ENCODE measurements at regions not wholly inside any gene's neighbourhood (a gene's known extent, or its start where the extent isn't known, plus 50 kb on each side); places are given as distances from the start of the nearest gene placed in this dataset.

- no peak for TF ChIP-seq POLR2A (IDR thresholded peaks at IDR 0.05)
- no peak for TF ChIP-seq CTCF (IDR thresholded peaks at IDR 0.05)
- 59% methylated on average over 5 of the region's 12 CpGs for WGBS (ENCODE audit: insufficient coverage, low coverage, low lambda C conversion rate, missing lambda C conversion rate)
- H3K27ac ChIP-seq = no peak overlapping the region
- intact Hi-C loops (cut with DNase I) = no loop called here
- ATAC-seq (no peak), DNase-seq (no peak)
- no peak overlapping the region for H3K4me3 ChIP-seq
- no peaks in the 10 kb centered on the region for H3K27me3 ChIP-seq
- H3K36me3 ChIP-seq = no peaks in the 10 kb centered on the region
- H3K9me3 ChIP-seq = no peaks in the 10 kb centered on the region
- H3K4me1 ChIP-seq = no peaks in the 10 kb centered on the region
These were observed 207.0 kb downstream of the TBXT start for GRCh38 chr6:165960695-165961094.

- Histone ChIP-seq H3K9me3 (no peaks in the 10 kb centered on the region), H3K36me3 (no peaks in the 10 kb centered on the region), H3K27ac (no peak overlapping the region), H3K4me3 (no peak overlapping the region), H3K27me3 (no peaks in the 10 kb centered on the region), H3K4me1 (no peaks in the 10 kb centered on the region)
- 59% methylated on average over 3 of the region's 5 CpGs for WGBS (ENCODE audit: insufficient coverage, low coverage, low lambda C conversion rate, missing lambda C conversion rate)
- no peak for ATAC-seq
- no peak for TF ChIP-seq POLR2A (IDR thresholded peaks at IDR 0.05)
- TF ChIP-seq CTCF (IDR thresholded peaks at IDR 0.05) = no peak
- DNase-seq = no peak
- intact Hi-C loops (cut with DNase I) = no loop called here
These were observed 208.0 kb downstream of the TBXT start for GRCh38 chr6:165959627-165960026.

GRCh38 chr6:165956874-165957273 lies 210.8 kb downstream of the TBXT start:
- Histone ChIP-seq H3K4me1 (no peaks in the 10 kb centered on the region), H3K27ac (no peak overlapping the region), H3K9me3 (no peaks in the 10 kb centered on the region), H3K27me3 (no peaks in the 10 kb centered on the region), H3K4me3 (no peak overlapping the region), H3K36me3 (no peaks in the 10 kb centered on the region)
- no peak for TF ChIP-seq POLR2A (IDR thresholded peaks at IDR 0.05)
- TF ChIP-seq CTCF (IDR thresholded peaks at IDR 0.05) = no peak
- intact Hi-C loops (cut with DNase I) = no loop called here
- DNase-seq = no peak
- no peak for ATAC-seq
- WGBS (ENCODE audit: insufficient coverage, low coverage, low lambda C conversion rate, missing lambda C conversion rate) = 33% methylated on average over 1 of the region's 1 CpG

- WGBS (ENCODE audit: insufficient coverage, low coverage, low lambda C conversion rate, missing lambda C conversion rate) = 42% methylated on average over 7 of the region's 7 CpGs
- no peak for ATAC-seq
- intact Hi-C loops (cut with DNase I) = no loop called here
- Histone ChIP-seq H3K4me1 (no peaks in the 10 kb centered on the region), H3K27ac (no peak overlapping the region), H3K9me3 (no peaks in the 10 kb centered on the region), H3K36me3 (no peaks in the 10 kb centered on the region), H3K27me3 (no peaks in the 10 kb centered on the region), H3K4me3 (no peak overlapping the region)
- DNase-seq = no peak
- TF ChIP-seq POLR2A (IDR thresholded peaks at IDR 0.05) (no peak), CTCF (IDR thresholded peaks at IDR 0.05) (no peak)
These were observed 215.1 kb downstream of the TBXT start for GRCh38 chr6:165952514-165952913.

GRCh38 chr6:165950316-165950715 lies 217.3 kb downstream of the TBXT start:
- ATAC-seq = no peak
- H3K4me3 ChIP-seq = no peak overlapping the region
- intact Hi-C loops (cut with DNase I) = no loop called here
- H3K27me3 ChIP-seq = no peaks in the 10 kb centered on the region
- 64% methylated on average over 5 of the region's 6 CpGs for WGBS (ENCODE audit: insufficient coverage, low coverage, low lambda C conversion rate, missing lambda C conversion rate)
- no peaks in the 10 kb centered on the region for H3K4me1 ChIP-seq
- H3K27ac ChIP-seq = no peak overlapping the region
- TF ChIP-seq POLR2A (IDR thresholded peaks at IDR 0.05) (no peak), CTCF (IDR thresholded peaks at IDR 0.05) (no peak)
- DNase-seq = no peak
- no peaks in the 10 kb centered on the region for H3K9me3 ChIP-seq
- H3K36me3 ChIP-seq = no peaks in the 10 kb centered on the region

All from right lobe of liver (tissue), 6 donors.